SJSA1 (cell line): ENCODE measurements at regions not wholly inside any gene's neighbourhood (a gene's known extent, or its start where the extent isn't known, plus 50 kb on each side); places are given as distances from the start of the nearest gene placed in this dataset.

Experiments used
- DNase-seq, 2 experiments: peaks; one replicate each; pipeline ENCODE4 v3.0.0-alpha.2; 2015 to 2020; ENCODE audit warnings: low spot score in 2 of 2, low read depth in 1 of 2
- H3K27ac ChIP-seq: fragments of 250-450 bp; sonication (Bioruptor Pico); 2 replicates; pipeline ENCODE4 v1.5.1; 2020; ENCODE audit warnings: mild to moderate bottlenecking, moderate library complexity
- H3K27me3 ChIP-seq: fragments of 250-450 bp; sonication (Bioruptor Pico); replicated peaks from 2 replicates; pipeline ENCODE4 v1.5.1; 2020; ENCODE audit warnings: mild to moderate bottlenecking, moderate library complexity
- H3K36me3 ChIP-seq: fragments of 250-450 bp; sonication (Bioruptor Pico); 2 replicates; pipeline ENCODE4 v1.5.1; 2020; ENCODE audit warnings: mild to moderate bottlenecking
- H3K4me1 ChIP-seq: fragments of 250-450 bp; sonication (Bioruptor Pico); replicated peaks from 2 replicates; pipeline ENCODE4 v1.6.1; 2021; ENCODE audit warnings: mild to moderate bottlenecking
- H3K4me3 ChIP-seq: fragments of 250-450 bp; sonication (Bioruptor Pico); 2 replicates; pipeline ENCODE4 v1.5.1; 2020; ENCODE audit warnings: mild to moderate bottlenecking
- H3K9me3 ChIP-seq: fragments of 250-450 bp; sonication (Bioruptor Pico); replicated peaks from 2 replicates; pipeline ENCODE4 v1.5.1; 2020; ENCODE audit warnings: mild to moderate bottlenecking

DNA sequence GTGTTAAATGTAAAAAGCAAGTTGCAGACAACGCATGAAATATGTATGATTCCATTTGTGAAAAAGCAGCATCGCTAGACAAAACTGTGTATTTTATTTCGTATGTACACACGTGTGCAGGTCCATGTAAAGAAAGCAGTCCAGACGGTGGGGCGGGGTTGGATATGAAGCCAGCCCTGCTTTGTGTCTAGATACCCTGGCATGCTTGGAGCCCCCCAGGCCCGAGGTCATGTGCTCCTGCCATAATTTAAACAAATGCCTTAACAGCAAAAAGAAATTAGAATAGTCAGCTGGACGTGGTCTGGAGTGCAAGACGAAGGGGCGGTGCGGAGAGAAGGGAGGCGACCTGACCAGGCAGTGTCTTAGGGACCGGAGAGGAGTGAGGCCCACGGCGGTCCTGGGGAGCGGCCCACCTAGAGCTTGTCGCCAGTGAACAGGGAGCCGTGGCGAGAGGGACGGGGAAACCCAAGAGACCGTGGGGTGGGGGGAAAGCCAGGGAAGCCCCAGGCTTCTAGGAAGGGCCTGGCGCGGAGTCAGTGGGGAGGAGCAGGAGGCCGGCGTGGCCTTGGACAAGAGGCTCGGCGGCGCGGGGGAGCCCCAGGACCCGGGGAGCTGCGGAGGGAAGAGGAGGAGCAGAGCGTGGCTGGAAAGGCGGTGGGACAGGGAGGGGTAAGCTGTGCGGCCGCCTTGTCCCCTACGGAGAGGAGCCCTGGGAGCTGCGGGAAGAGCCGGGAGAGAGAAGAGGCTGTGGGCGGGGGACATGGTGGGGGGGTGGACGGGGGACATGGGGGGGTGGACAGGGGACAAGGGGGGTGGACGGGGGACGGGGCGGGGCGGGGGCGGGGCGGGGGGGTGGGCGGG is 118.5 kb upstream of the C14orf180 start:
- Histone ChIP-seq H3K27ac (no peak overlapping the region), H3K9me3 (no peaks in the 10 kb centered on the region), H3K36me3 (no peaks in the 10 kb centered on the region), H3K4me1 (no peaks in the 10 kb centered on the region), H3K4me3 (no peak overlapping the region), H3K27me3 (peaks cover 10% of the 10 kb centered on the region; the same call in 1 of the 2 replicates)
- DNase-seq = no peak

- H3K4me1 ChIP-seq = no peaks in the 10 kb centered on the region
- H3K9me3 ChIP-seq = no peaks in the 10 kb centered on the region
- no peak for DNase-seq
- no peak overlapping the region for H3K4me3 ChIP-seq
- peaks cover 10% of the 10 kb centered on the region; the same call in 1 of the 2 replicates for H3K27me3 ChIP-seq
- no peaks in the 10 kb centered on the region for H3K36me3 ChIP-seq
- no peak overlapping the region for H3K27ac ChIP-seq
Observed at GRCh38 chr14:104461676-104462449, 117.7 kb upstream of the C14orf180 start.

- Histone ChIP-seq H3K27ac (no peak overlapping the region), H3K4me3 (no peak overlapping the region), H3K9me3 (no peaks in the 10 kb centered on the region), H3K4me1 (no peaks in the 10 kb centered on the region), H3K27me3 (peaks cover 10% of the 10 kb centered on the region; the same call in 1 of the 2 replicates), H3K36me3 (no peaks in the 10 kb centered on the region)
- DNase-seq = no peak
Observed at GRCh38 chr14:104462651-104463630, 116.6 kb upstream of the C14orf180 start.

DNA sequence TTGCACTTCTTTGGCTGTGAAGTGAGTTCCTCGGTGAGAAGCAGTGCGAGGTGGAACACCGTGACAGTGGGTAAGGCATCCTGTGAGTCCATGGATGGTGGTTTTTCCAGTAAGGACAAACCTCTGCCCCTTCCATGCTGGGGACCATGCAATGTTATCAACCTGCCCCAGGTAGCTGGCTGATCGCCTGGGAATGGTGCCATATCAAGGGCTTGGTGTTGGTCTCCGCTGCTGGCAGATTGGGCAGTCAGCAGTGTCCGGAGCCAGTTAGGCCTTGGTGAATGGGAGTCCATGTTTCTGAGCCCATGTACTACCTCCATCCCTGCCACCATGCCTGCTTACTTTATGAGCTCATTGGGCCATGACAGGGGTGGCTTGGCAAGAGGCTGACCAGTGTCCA is 114.7 kb upstream of the C14orf180 start:
- Histone ChIP-seq H3K4me1 (no peaks in the 10 kb centered on the region), H3K4me3 (no peak overlapping the region), H3K9me3 (no peaks in the 10 kb centered on the region), H3K27me3 (peaks cover 10% of the 10 kb centered on the region), H3K36me3 (no peaks in the 10 kb centered on the region), H3K27ac (no peak overlapping the region)
- no peak for DNase-seq

DNA sequence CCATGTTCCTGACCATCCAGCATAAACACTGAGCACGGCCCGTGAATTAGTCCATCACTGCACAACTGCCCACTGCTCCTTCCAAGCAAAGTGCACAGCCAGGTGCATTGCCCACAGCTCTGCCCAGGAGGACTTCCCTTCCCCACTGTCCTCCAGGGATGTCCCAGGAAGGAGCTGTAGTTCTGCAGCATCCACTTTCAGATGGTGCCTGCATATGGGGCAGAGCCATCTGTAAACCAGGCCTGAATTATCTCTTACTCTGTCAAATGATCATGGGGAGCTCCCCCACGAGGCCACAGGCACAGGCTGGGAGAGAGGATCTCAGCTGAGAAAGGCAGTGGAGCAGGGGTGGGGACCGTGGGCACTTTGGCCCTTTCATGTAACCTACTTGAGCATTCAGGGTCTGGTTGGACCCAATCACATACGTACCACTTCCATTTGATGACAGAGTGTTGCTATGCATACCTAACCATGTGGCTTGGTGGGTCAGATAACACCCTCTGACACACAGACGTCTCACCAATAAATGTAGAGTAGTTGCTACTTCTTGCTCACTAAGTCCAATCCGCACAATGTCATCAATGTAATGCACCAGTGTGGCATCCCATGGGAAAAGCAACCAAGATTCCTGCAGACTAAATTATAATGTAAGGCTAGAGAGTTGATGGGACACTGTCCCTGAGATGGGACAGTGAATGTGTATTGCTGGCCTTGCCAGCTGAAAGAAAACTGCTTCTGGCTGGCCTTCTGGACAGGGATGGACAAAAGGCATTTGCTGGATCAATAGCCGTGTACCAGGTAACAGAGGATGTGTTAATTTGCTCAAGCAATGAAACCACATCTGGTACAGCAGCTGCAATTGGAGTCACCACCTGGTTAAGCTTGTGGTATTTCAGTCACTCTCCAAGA is 113.8 kb upstream of the C14orf180 start:
- Histone ChIP-seq H3K4me3 (no peak overlapping the region), H3K27me3 (peaks cover 10% of the 10 kb centered on the region), H3K4me1 (no peaks in the 10 kb centered on the region), H3K27ac (no peak overlapping the region), H3K9me3 (no peaks in the 10 kb centered on the region), H3K36me3 (no peaks in the 10 kb centered on the region)
- no peak for DNase-seq

- Histone ChIP-seq H3K9me3 (no peaks in the 10 kb centered on the region), H3K4me1 (no peaks in the 10 kb centered on the region), H3K4me3 (no peak overlapping the region), H3K27me3 (peaks cover 4% of the 10 kb centered on the region), H3K27ac (no peak overlapping the region), H3K36me3 (no peaks in the 10 kb centered on the region)
- DNase-seq = no peak
Observed at GRCh38 chr14:104467236-104467635, 112.3 kb upstream of the C14orf180 start.

- Histone ChIP-seq H3K27ac (no peak overlapping the region), H3K27me3 (no peaks in the 10 kb centered on the region; the same call in none of the 2 replicates), H3K4me3 (no peak overlapping the region), H3K4me1 (no peaks in the 10 kb centered on the region), H3K36me3 (no peaks in the 10 kb centered on the region), H3K9me3 (no peaks in the 10 kb centered on the region)
- no peak for DNase-seq
Observed at GRCh38 chr14:104467641-104468040, 111.9 kb upstream of the C14orf180 start.

DNA sequence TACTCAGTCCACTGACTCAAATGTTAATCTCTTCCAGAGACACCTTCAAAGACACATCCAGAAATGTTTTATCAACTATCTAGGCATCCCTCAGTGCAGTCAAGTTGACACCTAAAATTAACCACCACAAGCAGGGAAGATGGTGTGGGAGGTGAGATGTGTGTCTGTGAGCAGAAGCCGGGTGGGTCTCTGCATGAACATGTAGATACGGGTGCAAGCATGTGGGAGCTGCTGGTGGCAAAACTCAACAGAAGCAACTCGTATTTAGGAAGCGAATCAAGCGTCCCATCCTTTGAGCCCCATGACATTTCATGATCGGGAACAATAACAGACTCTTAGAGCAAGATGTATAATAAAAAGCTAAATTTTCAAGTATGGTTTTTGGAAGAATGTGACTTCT is 110.0 kb upstream of the C14orf180 start:
- Histone ChIP-seq H3K9me3 (no peaks in the 10 kb centered on the region), H3K4me3 (no peak overlapping the region), H3K27ac (no peak overlapping the region), H3K36me3 (no peaks in the 10 kb centered on the region), H3K4me1 (no peaks in the 10 kb centered on the region), H3K27me3 (no peaks in the 10 kb centered on the region; the same call in 1 of the 2 replicates)
- no peak for DNase-seq

DNA sequence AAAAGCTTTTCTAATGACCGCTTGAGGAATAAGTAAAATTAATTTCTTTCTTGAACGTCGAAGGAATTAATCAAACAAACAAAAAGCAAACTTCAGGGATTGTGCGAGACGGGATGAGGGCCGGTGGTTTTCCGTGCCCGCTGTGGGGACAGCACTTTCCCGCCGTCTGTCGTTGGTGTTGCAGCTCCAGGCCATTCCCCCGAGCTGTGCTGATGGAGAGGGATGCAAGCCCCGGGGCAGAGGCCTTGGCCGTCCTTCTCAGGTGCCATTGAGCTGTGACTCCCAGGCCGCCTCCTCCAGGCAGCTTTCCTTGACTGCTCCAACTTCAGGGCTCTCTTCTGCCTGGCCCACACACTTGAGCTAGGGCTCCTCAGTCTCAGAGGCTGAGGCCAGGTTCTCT is 109.0 kb upstream of the C14orf180 start:
- Histone ChIP-seq H3K4me1 (no peaks in the 10 kb centered on the region), H3K4me3 (no peak overlapping the region), H3K36me3 (no peaks in the 10 kb centered on the region), H3K9me3 (no peaks in the 10 kb centered on the region), H3K27me3 (no peaks in the 10 kb centered on the region; the same call in 1 of the 2 replicates), H3K27ac (no peak overlapping the region)
- no peak for DNase-seq

- H3K36me3 ChIP-seq = no peaks in the 10 kb centered on the region
- H3K4me1 ChIP-seq = no peaks in the 10 kb centered on the region
- no peaks in the 10 kb centered on the region for H3K9me3 ChIP-seq
- H3K27me3 ChIP-seq = no peaks in the 10 kb centered on the region; the same call in 1 of the 2 replicates
- no peak for DNase-seq
- no peak overlapping the region for H3K4me3 ChIP-seq
- no peak overlapping the region for H3K27ac ChIP-seq
Observed at GRCh38 chr14:104471114-104471513, 108.5 kb upstream of the C14orf180 start.

DNA sequence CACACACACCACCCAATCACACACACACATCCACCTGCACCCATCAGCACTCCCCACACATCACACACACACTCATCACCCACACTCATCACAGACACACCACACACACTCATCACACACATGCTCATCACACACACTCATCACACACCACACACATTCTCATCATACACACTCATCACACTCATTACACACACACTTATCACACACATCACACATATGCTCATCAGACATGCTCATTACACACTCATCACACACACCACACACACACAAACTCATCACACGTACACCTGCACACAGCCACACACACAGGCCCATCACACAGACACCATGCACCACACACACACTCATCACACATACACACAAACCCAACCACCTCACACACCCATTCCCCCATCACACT is 107.5 kb upstream of the C14orf180 start:
- H3K9me3 ChIP-seq = no peaks in the 10 kb centered on the region
- H3K36me3 ChIP-seq = no peaks in the 10 kb centered on the region
- H3K27ac ChIP-seq = no peak overlapping the region
- no peaks in the 10 kb centered on the region; the same call in 1 of the 2 replicates for H3K27me3 ChIP-seq
- no peak overlapping the region for H3K4me3 ChIP-seq
- no peaks in the 10 kb centered on the region for H3K4me1 ChIP-seq
- DNase-seq = no peak

DNA sequence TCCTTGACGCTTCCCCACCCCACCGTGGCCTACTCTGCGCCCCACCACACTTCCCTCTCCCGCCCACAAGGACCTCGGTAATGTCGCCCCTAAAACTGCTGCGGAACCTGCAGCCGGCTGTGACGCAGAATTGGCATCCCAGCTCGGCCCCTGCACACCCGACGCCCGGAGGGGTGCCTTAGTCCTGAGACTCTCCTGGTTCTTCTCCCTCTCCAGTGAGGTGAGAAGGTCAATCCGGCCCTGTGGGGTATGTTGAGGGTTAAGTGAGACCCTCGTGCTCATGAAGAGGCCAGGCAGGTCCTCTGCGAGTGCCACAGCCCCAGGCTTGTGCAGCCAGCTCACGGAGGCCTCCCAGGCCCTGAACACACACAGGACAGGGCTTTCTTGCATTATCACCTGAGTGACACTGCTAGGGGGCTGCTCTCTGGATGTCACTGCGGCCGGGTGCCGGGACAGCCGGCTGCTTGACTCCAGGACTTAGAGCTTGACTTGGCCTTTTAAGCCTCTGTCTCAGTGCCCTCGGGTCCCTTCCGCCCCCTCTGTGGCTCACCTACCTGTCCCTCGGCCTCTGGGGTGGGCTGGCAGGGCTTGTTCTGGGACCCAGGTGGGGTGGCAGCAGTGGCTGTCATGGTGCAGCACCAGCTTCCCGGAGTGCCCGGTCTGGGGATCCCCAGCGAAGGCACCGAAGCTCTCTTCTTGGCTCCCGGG is 106.9 kb upstream of the C14orf180 start:
- no peaks in the 10 kb centered on the region for H3K4me1 ChIP-seq
- H3K4me3 ChIP-seq = no peak overlapping the region
- no peak overlapping the region for H3K27ac ChIP-seq
- H3K36me3 ChIP-seq = no peaks in the 10 kb centered on the region
- H3K9me3 ChIP-seq = no peaks in the 10 kb centered on the region
- no peaks in the 10 kb centered on the region; the same call in 1 of the 2 replicates for H3K27me3 ChIP-seq
- no peak for DNase-seq
